ENCODE measurements at regions not wholly inside any gene's neighbourhood (a gene's known extent, or its start where the extent isn't known, plus 50 kb on each side); places are given as distances from the start of the nearest gene placed in this dataset.

DNA sequence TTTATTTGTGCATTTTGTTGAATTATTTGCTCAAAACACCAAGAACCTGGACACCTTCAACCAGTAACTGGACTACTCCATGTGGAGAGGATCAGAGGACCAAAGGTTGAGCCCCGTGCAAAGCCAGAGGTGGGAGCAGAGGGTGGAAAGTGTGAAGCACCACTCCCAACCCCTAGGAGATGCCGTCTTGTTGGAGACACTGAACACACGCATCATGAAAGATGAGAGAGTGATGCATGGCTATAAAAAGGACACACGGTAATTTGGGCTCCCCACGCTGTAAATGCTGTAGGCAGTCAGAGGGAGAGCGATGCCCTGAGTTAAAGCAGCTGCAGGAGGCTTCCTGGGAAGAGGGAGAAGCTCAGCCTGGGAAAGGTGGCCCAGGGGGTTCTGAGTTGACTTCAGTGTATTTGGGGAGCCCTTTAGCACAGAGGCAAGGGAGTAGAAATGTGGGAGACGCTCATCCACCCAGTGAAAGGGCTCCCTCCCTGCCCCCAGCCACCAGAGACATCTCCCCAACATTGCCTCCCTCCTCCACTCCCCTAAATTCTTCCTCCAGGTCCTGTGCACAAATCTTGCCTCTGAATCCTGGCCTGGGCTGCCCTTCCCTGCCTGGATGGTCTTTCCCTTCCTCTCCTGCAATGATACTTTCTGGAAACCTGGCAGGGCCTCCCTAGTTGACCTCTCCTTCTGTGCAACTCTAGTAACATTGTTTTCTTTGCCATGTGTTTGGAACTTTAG, 55.8 kb upstream of the IYD start:
- DNase-seq (ENCODE audit: low read depth) = no peak
- no peak overlapping the region for H3K4me3 ChIP-seq (ENCODE audit: low read depth, low read length)
- TF ChIP-seq, protein P1, sequence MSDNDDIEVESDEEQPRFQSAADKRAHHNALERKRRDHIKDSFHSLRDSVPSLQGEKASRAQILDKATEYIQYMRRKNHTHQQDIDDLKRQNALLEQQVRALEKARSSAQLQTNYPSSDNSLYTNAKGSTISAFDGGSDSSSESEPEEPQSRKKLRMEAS (IDR thresholded peaks at IDR 0.05; ENCODE audit: low read depth, low read length) = no peak
- TF ChIP-seq MYC (IDR thresholded peaks at IDR 0.05; ENCODE audit: low read depth, low read length) (no peak), POLR2A (IDR thresholded peaks at IDR 0.05; ENCODE audit: extremely low read depth, insufficient read length) (no peak)
- TF ChIP-seq, protein P2, sequence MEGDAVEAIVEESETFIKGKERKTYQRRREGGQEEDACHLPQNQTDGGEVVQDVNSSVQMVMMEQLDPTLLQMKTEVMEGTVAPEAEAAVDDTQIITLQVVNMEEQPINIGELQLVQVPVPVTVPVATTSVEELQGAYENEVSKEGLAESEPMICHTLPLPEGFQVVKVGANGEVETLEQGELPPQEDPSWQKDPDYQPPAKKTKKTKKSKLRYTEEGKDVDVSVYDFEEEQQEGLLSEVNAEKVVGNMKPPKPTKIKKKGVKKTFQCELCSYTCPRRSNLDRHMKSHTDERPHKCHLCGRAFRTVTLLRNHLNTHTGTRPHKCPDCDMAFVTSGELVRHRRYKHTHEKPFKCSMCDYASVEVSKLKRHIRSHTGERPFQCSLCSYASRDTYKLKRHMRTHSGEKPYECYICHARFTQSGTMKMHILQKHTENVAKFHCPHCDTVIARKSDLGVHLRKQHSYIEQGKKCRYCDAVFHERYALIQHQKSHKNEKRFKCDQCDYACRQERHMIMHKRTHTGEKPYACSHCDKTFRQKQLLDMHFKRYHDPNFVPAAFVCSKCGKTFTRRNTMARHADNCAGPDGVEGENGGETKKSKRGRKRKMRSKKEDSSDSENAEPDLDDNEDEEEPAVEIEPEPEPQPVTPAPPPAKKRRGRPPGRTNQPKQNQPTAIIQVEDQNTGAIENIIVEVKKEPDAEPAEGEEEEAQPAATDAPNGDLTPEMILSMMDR (IDR thresholded peaks at IDR 0.05; ENCODE audit: low read depth, low read length) = no peak

DNA sequence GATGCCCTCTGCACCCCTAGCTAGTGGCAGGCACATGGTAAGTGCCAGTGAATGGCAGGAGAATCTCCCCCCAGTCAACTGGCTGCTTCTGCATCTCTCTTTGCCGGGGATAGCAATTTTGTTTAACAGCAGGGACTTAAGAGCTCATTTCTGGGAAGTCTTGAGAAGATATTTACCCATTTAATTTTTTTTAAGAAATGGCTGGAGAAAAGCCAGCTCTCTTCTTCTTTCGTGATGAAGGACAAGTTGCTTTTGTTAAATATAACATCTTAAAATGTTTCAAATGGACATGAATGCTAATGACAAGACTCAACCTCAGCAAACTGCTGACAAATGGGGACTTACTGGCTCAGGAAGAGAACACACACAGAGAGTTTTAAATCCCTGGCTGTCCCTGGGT, 55.0 kb upstream of the IYD start:
- H3K4me3 ChIP-seq (ENCODE audit: low read depth, low read length) = no peak overlapping the region
- TF ChIP-seq, protein P1 (IDR thresholded peaks at IDR 0.05; ENCODE audit: low read depth, low read length) = no peak
- TF ChIP-seq POLR2A (IDR thresholded peaks at IDR 0.05; ENCODE audit: extremely low read depth, insufficient read length) = no peak
- DNase-seq (ENCODE audit: low read depth) = no peak

DNA sequence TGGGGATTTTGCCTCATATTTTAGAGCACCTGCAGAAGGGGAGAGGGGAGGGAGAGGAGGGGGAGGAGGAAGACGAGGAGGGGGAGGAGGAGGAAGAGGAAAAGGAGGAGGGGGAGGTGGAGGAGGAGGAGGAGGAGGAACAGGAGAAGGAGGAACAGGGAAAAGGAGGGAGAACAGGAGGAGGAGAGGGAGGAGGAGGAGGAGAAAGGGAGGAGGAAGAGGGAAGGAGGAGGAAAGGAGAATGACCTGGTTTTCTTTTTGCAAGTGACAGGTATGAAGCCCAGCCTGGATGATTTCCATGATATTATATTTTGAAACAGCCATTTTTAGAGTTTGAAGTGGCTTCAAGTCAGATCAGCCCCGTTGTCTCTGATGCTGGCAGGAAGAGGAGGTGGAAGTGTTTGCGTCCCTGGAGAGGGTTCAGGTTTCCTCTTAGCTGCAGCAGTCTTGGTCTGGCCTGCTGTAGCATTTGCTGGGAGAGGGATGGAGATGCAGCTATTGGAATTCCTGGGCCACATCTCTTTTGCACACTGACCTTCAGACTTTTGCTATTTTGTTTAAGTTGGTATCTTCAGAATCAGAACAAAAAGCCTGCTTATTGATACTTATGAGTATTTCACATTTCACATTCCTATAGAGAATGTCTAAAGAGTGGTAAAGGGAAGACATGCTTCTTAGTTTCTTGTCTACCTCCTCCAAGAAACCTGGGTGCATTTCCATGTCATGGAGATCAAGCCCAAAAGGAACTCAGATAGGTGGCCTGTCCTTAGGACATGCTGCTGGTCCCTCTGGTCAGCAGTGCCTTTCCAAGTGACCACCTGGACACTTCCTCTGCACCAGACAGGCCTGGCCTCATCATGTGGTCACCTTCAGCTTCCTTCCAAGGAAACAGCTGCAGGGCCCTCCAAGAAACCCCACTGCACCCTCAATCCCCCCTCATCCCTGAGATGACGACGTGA, 54.3 kb upstream of the IYD start:
- TF ChIP-seq MYC (IDR thresholded peaks at IDR 0.05; ENCODE audit: low read depth, low read length) (no peak), POLR2A (IDR thresholded peaks at IDR 0.05; ENCODE audit: extremely low read depth, insufficient read length) (no peak)
- TF ChIP-seq, protein P2 (IDR thresholded peaks at IDR 0.05; ENCODE audit: low read depth, low read length) = no peak
- TF ChIP-seq, protein P1 (IDR thresholded peaks at IDR 0.05; ENCODE audit: low read depth, low read length) = no peak
- no peak overlapping the region for H3K4me3 ChIP-seq (ENCODE audit: low read depth, low read length)
- DNase-seq (ENCODE audit: low read depth) = no peak

DNA sequence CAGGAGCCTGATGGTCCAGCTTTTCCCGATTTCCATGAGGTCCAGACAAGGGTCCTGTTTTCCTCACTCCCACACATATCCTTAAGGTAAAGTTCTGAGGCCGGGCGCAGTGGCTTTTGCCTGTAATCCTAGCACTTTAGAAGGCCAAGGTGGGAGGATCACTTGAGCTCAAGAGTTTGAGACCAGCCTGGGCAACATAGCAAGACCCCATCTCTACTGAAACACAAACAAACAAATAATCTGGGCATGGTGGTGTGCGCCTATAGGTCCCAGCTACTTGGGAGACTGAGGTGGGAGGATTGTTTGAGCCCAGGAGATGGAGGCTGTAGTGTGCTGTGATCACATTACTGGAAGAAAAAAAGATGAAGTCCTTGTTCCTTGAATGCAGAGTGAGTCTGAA, 53.2 kb upstream of the IYD start:
- H3K4me3 ChIP-seq (ENCODE audit: low read depth, low read length) = no peak overlapping the region

DNA sequence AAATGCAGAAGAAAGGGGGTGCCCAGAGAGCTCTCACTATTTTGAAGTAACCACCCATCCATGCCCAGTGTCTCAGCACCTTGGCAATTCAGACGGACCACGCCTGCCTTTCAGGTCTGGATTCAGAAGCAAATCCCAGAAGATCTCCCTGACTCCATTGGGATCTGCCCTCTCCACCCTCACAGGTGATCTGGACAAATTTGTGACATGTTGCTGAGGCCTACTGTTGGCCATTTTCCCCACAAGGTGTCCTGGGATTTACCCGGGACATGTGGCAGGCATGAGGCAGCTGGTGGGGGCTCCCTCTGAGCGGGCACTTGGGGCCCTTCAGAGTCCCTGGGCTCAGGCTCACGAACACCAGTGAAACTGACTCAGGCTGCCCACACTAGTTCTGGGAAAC, 51.9 kb upstream of the IYD start:
- no peak for DNase-seq (ENCODE audit: low read depth)
- no peak overlapping the region for H3K4me3 ChIP-seq (ENCODE audit: low read depth, low read length)
- TF ChIP-seq, protein P1 (IDR thresholded peaks at IDR 0.05; ENCODE audit: low read depth, low read length) = no peak
- no peak for TF ChIP-seq MYC (IDR thresholded peaks at IDR 0.05; ENCODE audit: low read depth, low read length)
- TF ChIP-seq, protein P2 (IDR thresholded peaks at IDR 0.05; ENCODE audit: low read depth, low read length) = no peak
- no peak for TF ChIP-seq POLR2A (IDR thresholded peaks at IDR 0.05; ENCODE audit: extremely low read depth, insufficient read length)

More for the DNA sequence above, 53.2 kb upstream of the IYD start:
- DNase-seq (ENCODE audit: low read depth) = no peak
- TF ChIP-seq POLR2A (IDR thresholded peaks at IDR 0.05; ENCODE audit: extremely low read depth, insufficient read length) = no peak
- TF ChIP-seq, protein P1 (IDR thresholded peaks at IDR 0.05; ENCODE audit: low read depth, low read length) = no peak
- no peak for TF ChIP-seq MYC (IDR thresholded peaks at IDR 0.05; ENCODE audit: low read depth, low read length)
- TF ChIP-seq, protein P2 (IDR thresholded peaks at IDR 0.05; ENCODE audit: low read depth, low read length) = no peak

Data from NB4 (cell line).